ENCODE measurements at regions not wholly inside any gene's neighbourhood (a gene's known extent, or its start where the extent isn't known, plus 50 kb on each side); places are given as distances from the start of the nearest gene placed in this dataset.

DNA sequence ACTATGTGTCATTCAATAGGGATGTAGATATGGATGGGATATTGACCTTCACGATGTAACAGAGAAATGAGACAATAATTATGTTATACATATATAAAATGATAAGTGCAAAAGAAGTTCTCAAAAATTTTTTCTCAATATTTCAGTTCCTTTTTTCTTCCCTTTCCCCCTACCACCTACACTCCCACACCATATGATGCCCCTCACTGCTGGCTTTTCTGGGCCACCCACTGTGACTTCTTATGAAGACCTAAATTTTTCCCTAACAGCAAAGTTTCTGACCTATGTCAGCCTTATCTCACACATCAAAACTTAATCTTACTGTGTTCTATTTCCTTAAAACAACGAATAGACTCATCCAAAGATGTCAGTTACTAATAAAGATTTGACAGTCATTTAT, 89.9 kb upstream of the MYLIP start:
- 50 to 51% methylated on average over 2 of the region's 2 CpGs for WGBS, 2 donors
- ATAC-seq, result no peak
- intact Hi-C loops (cut with DNase I), result no loop called here

GRCh38 chr6:16035488-16036080, 93.3 kb upstream of the MYLIP start:
- Histone ChIP-seq H3K27ac (no peak overlapping the region), H3K36me3 (replicated peaks in 1 of 2; ENCODE audit: insufficient read depth in 1 of 2, low read depth in 2 of 2) (no peaks in the 10 kb centered on the region), H3K27me3 (no peaks in the 10 kb centered on the region), H3K9me3 (peaks cover 0 to 9% (median 0%) of the 10 kb centered on the region in 3 donors), H3K4me3 (no peak overlapping the region), H3K4me1 (no peaks in the 10 kb centered on the region)
- no peak for DNase-seq
- intact Hi-C loops (cut with DNase I), result no loop called here
- 75 to 79% methylated on average over 4 of the region's 4 CpGs for WGBS, 2 donors
- ATAC-seq, result no peak
- TF ChIP-seq POLR2A (IDR thresholded peaks at IDR 0.05) (no peak), CTCF (IDR thresholded peaks at IDR 0.05) (no peak)

More for the DNA sequence above, 89.9 kb upstream of the MYLIP start:
- DNase-seq, result no peak
- Histone ChIP-seq H3K4me1 (peaks cover 5% of the 10 kb centered on the region), H3K4me3 (no peak overlapping the region), H3K9me3 (no peaks in the 10 kb centered on the region), H3K27ac (no peak overlapping the region), H3K27me3 (no peaks in the 10 kb centered on the region), H3K36me3 (replicated peaks in 1 of 2; ENCODE audit: insufficient read depth in 1 of 2, low read depth in 2 of 2) (no peaks in the 10 kb centered on the region)
- TF ChIP-seq CTCF (IDR thresholded peaks at IDR 0.05) (no peak), POLR2A (IDR thresholded peaks at IDR 0.05) (no peak)

DNA sequence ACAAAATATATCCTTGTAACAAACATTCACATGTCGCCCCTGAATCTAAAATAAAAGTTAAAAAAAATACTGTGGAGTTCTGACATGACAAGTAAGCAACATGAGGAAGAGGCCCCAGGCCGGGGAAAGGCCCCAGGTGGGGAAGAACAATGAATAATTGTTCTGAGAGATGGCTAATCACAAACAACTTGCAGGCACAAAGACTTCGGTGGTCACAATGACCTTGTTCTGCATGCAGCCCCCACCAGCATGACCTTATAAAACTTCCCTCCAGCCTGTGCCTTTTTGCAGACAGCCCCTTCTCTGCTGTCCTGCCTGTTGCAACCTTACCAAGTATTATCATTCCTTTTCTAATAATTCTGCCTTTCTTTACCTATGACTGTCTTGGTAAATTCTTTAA, 95.7 kb upstream of the MYLIP start:
- Histone ChIP-seq H3K4me1 (no peaks in the 10 kb centered on the region), H3K27ac (no peak overlapping the region), H3K4me3 (no peak overlapping the region), H3K27me3 (no peaks in the 10 kb centered on the region), H3K36me3 (replicated peaks in 1 of 2; ENCODE audit: insufficient read depth in 1 of 2, low read depth in 2 of 2) (no peaks in the 10 kb centered on the region), H3K9me3 (peaks cover 0 to 9% (median 0%) of the 10 kb centered on the region in 3 donors)
- intact Hi-C loops (cut with DNase I), result no loop called here
- ATAC-seq (no peak), DNase-seq (no peak)
- WGBS, 2 donors, result 50 to 55% methylated on average over 3 of the region's 3 CpGs
- no peak for TF ChIP-seq CTCF (IDR thresholded peaks at IDR 0.05)
- TF ChIP-seq POLR2A (IDR thresholded peaks at IDR 0.05), result no peak

DNA sequence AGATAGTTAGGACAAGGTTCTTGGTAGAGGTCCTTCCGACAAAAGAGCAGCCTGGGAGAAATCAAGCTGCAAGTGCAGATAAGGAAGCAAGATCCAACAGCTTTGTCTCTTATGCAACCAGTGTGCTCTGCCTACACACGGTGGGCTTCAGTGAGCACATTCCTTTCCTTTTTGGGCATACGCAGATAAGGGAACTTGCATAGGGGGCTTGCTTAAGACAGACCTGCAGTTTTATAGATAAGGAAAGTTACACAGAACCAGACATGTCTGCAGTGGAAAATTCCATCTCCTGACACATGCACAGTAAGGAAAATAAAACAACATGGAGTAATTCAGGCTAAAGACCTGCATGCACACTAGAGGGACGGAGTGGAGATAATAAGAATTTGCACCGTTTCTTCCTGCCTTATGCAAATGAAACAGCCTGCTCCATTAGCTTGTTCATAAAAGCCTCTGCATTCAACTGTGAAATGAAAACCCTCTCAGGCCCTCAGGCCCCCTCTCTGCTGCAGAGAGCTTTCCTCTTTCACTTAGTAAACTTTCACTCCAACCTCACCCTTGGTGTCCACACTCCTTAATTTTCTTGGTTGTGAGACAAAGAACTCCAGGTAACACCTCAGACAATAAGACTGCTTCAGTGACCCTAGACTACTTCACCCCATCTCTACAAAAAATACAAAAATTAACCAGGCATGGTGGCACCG, 97.5 kb upstream of the MYLIP start:
- intact Hi-C loops (cut with DNase I), result no loop called here
- no peaks in the 10 kb centered on the region for H3K36me3 ChIP-seq (replicated peaks in 1 of 2; ENCODE audit: insufficient read depth in 1 of 2, low read depth in 2 of 2)
- peaks cover 3% of the 10 kb centered on the region for H3K4me1 ChIP-seq
- peaks cover 0 to 9% (median 0%) of the 10 kb centered on the region in 3 donors for H3K9me3 ChIP-seq
- H3K27me3 ChIP-seq, result no peaks in the 10 kb centered on the region
- ATAC-seq (no peak), DNase-seq (no peak)
- no peak overlapping the region for H3K4me3 ChIP-seq
- WGBS, 2 donors, result 71 to 72% methylated on average over 6 of the region's 6 CpGs
- no peak overlapping the region for H3K27ac ChIP-seq
- no peak for TF ChIP-seq POLR2A (IDR thresholded peaks at IDR 0.05)

DNA sequence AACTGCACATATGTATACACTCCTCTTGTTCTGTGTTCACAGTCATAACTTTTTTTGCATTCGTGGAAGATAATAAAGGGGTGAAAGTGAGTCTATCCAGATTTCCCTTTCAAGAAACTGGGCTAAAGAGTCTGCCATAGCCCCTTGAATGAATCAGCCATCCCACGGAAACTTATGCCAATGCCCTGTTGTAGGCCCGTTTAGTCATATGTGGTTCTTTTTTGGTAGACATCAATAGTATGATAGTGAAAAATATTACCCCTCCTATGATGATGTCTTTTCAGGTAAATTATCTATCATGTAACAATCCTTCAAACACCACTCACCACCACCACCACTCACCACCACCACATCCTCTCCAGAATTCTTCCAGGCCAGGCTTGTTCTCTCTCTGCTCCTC, 99.9 kb upstream of the MYLIP start:
- Histone ChIP-seq H3K4me1 (peaks cover 5% of the 10 kb centered on the region), H3K36me3 (replicated peaks in 1 of 2; ENCODE audit: insufficient read depth in 1 of 2, low read depth in 2 of 2) (no peaks in the 10 kb centered on the region), H3K4me3 (no peak overlapping the region), H3K9me3 (peaks cover 0 to 9% (median 0%) of the 10 kb centered on the region in 3 donors), H3K27me3 (no peaks in the 10 kb centered on the region), H3K27ac (no peak overlapping the region)
- ATAC-seq (no peak), DNase-seq (no peak)
- TF ChIP-seq CTCF (IDR thresholded peaks at IDR 0.05), result no peak
- 78 to 81% methylated on average over 3 of the region's 3 CpGs for WGBS, 2 donors
- intact Hi-C loops (cut with DNase I), result no loop called here

Measured in body of pancreas (tissue), 4 donors.